ENCODE measurements at regions not wholly inside any gene's neighbourhood (a gene's known extent, or its start where the extent isn't known, plus 50 kb on each side); places are given as distances from the start of the nearest gene placed in this dataset.

DNA sequence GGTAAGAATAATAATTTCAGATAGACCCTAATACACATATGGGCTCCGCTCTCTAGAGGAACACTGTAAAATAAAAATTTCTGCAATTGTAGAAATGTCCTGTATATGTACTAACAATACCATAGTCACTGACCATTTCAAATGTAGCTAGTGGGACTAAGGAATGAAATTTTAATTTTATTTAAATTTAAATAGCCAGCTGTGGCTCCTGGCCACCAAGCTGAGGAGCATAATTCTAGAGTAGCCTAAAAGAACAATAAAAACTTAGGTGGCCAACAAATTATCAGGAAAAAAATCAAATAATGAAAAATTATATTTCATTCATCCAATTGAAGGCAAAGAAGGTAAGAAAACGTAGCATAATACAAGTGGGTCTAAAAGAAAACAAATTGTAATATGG lies 240.9 kb upstream of the MIR17HG start:
- TF ChIP-seq, protein P1, sequence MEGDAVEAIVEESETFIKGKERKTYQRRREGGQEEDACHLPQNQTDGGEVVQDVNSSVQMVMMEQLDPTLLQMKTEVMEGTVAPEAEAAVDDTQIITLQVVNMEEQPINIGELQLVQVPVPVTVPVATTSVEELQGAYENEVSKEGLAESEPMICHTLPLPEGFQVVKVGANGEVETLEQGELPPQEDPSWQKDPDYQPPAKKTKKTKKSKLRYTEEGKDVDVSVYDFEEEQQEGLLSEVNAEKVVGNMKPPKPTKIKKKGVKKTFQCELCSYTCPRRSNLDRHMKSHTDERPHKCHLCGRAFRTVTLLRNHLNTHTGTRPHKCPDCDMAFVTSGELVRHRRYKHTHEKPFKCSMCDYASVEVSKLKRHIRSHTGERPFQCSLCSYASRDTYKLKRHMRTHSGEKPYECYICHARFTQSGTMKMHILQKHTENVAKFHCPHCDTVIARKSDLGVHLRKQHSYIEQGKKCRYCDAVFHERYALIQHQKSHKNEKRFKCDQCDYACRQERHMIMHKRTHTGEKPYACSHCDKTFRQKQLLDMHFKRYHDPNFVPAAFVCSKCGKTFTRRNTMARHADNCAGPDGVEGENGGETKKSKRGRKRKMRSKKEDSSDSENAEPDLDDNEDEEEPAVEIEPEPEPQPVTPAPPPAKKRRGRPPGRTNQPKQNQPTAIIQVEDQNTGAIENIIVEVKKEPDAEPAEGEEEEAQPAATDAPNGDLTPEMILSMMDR (IDR thresholded peaks at IDR 0.05): no peak
- no peak for TF ChIP-seq EZH2 (IDR thresholded peaks at IDR 0.05)
- TF ChIP-seq EZH2phosphoT487 (IDR thresholded peaks at IDR 0.05): no peak

Data from neural progenitor cell (in vitro differentiated cells).